Effector CD4-positive, alpha-beta T cell (primary cell): ENCODE measurements at regions not wholly inside any gene's neighbourhood (a gene's known extent, or its start where the extent isn't known, plus 50 kb on each side); places are given as distances from the start of the nearest gene placed in this dataset.

Experiments
- DNase-seq: peaks from one replicate; pipeline ENCODE4 v3.0.0-alpha.2; 2020

DNA sequence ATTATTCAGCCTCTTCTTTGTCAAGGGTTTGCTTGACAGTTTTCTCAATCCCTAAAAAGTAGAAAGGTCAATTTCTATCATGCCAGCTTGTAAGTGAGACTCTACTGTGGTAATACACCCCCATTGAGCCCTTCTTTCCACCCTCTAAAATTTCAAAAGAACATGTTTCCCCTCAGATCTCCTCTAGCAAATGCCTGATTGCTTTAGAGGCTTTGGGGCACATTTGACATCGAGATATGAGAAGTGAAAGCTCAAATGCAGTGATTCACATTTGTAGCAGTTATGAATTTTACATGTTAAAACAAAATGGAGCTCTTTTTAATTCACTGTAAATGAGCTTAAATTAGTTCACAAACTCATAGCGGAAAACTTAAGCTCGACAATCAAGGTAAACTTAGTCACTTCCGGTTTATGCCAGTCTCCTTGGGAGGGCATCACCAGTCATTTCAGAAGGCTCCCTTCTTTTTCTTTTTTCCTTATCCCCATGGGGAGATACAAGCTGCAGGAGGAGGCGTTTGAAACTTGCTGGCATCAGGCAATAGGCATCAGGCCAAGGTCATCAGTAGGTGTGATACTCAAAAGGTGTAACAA lies 55.3 kb upstream of the ADO start:
- DNase-seq, result no peak
